ENCODE measurements at regions not wholly inside any gene's neighbourhood (a gene's known extent, or its start where the extent isn't known, plus 50 kb on each side); places are given as distances from the start of the nearest gene placed in this dataset.

- DNase-seq: no peak
These were observed 259.2 kb upstream of the TMTC4 start for GRCh38 chr13:100933841-100934240.

- no peak for DNase-seq
These were observed 248.0 kb upstream of the TMTC4 start for GRCh38 chr13:100922599-100922998.

- DNase-seq: no peak
These were observed 246.5 kb upstream of the TMTC4 start for GRCh38 chr13:100921139-100921538.

GRCh38 chr13:100917011-100917410 is 242.4 kb upstream of the TMTC4 start:
- DNase-seq: no peak

- DNase-seq: no peak
These were observed 238.5 kb upstream of the TMTC4 start for GRCh38 chr13:100913143-100913542.

- no peak for DNase-seq
These were observed 229.8 kb upstream of the TMTC4 start for GRCh38 chr13:100904293-100904976.

GRCh38 chr13:100899720-100900316 is 225.2 kb upstream of the TMTC4 start:
- DNase-seq: no peak

GRCh38 chr13:100898431-100898830 is 223.8 kb upstream of the TMTC4 start:
- no peak for DNase-seq

- no peak for DNase-seq
These were observed 221.1 kb upstream of the TMTC4 start for GRCh38 chr13:100895651-100896050.

- DNase-seq: no peak
These were observed 218.4 kb upstream of the TMTC4 start for GRCh38 chr13:100892981-100893380.

GRCh38 chr13:100890645-100891044 is 216.1 kb upstream of the TMTC4 start:
- DNase-seq: no peak

- no peak for DNase-seq
These were observed 213.1 kb upstream of the TMTC4 start for GRCh38 chr13:100887729-100888151.

GRCh38 chr13:100883453-100883852 is 208.9 kb upstream of the TMTC4 start:
- DNase-seq: no peak

GRCh38 chr13:100881291-100881864 is 206.8 kb upstream of the TMTC4 start:
- no peak for DNase-seq

GRCh38 chr13:100880166-100880565 is 205.6 kb upstream of the TMTC4 start:
- no peak for DNase-seq

GRCh38 chr13:100879255-100879654 is 204.7 kb upstream of the TMTC4 start:
- DNase-seq: no peak

- DNase-seq: no peak
These were observed 201.4 kb upstream of the TMTC4 start for GRCh38 chr13:100876044-100876403.

GRCh38 chr13:100875392-100876043 is 200.9 kb upstream of the TMTC4 start:
- DNase-seq: no peak

- no peak for DNase-seq
These were observed 198.2 kb upstream of the TMTC4 start for GRCh38 chr13:100872761-100873160.

GRCh38 chr13:100870898-100871297 is 196.3 kb upstream of the TMTC4 start:
- no peak for DNase-seq

- DNase-seq: no peak
These were observed 186.3 kb upstream of the TMTC4 start for GRCh38 chr13:100860866-100861265.

GRCh38 chr13:100859861-100860260 is 185.3 kb upstream of the TMTC4 start:
- DNase-seq: no peak

GRCh38 chr13:100855151-100855550 is 180.6 kb upstream of the TMTC4 start:
- no peak for DNase-seq

- no peak for DNase-seq
These were observed 179.4 kb upstream of the TMTC4 start for GRCh38 chr13:100854006-100854405.

All from NCI-H187 treated with DMSO at 0.1 percent for 48 hours (cell line).